ENCODE measurements at regions not wholly inside any gene's neighbourhood (a gene's known extent, or its start where the extent isn't known, plus 50 kb on each side); places are given as distances from the start of the nearest gene placed in this dataset.

DNA sequence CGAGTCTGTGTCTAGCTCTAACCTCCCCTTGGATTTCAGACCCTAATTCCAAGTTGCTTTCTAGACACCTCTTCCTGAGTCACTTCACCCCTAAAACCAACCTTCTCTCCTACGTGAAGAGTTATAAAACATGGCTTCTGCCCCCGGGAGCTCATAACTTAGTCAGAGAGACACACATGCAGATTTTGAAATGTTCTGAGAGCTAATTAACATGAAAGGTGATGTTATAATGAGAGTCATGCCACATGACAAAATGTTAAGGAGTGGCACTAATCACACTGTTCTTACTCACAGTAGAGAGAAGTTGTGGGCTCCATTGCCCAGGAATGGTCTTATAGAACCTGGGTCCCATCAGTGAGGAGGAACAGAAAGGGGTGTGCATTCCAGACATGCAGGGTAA, 117.1 kb downstream of the LRIG2 start:
- Histone ChIP-seq H3K4me1 (replicated peaks in 1 of 4; ENCODE audit: control insufficient read depth in 3 of 4, insufficient read depth in 4 of 4, low read length in 3 of 4) (no peaks in the 10 kb centered on the region), H3K9me3 (ENCODE audit: insufficient read depth in 2 of 2, low read depth in 1 of 2, low read length in 1 of 2) (no peaks in the 10 kb centered on the region), H2BK20ac (ENCODE audit: low read length) (no peak overlapping the region), H3K23ac (ENCODE audit: insufficient read length) (no peak overlapping the region), H2AFZ (ENCODE audit: low read length) (no peak overlapping the region), H3K36me3 (ENCODE audit: control insufficient read depth in 2 of 4, insufficient read depth in 4 of 4, low read length in 3 of 4) (no peaks in the 10 kb centered on the region), H4K8ac (ENCODE audit: extremely low read depth, insufficient read depth, low read length) (no peak overlapping the region), H3K23me2 (ENCODE audit: low read depth, low read length) (no peaks in the 10 kb centered on the region), H3K56ac (replicated peaks; ENCODE audit: insufficient read length, low read depth, low read length) (no peak overlapping the region), H2BK120ac (replicated peaks; ENCODE audit: low read depth, low read length) (no peak overlapping the region), H3K9ac (replicated peaks in 1 of 4; ENCODE audit: extremely low read depth in 1 of 4, low read depth in 3 of 4, low read length in 3 of 4) (no peak overlapping the region), H3K14ac (ENCODE audit: insufficient read length) (no peak overlapping the region), H4K5ac (ENCODE audit: insufficient read length, low read depth, low read length) (no peak overlapping the region), H2AK5ac (ENCODE audit: low read depth, low read length) (no peak overlapping the region), H3K4ac (replicated peaks; ENCODE audit: insufficient read length, low read depth, low read length) (no peak overlapping the region), H2BK15ac (ENCODE audit: low read length) (no peak overlapping the region), H2BK12ac (ENCODE audit: low read depth, low read length) (no peak overlapping the region), H4K20me1 (replicated peaks in 1 of 2; ENCODE audit: control insufficient read depth in 1 of 2, insufficient read depth in 2 of 2, low read length in 2 of 2) (no peaks in the 10 kb centered on the region), H3K18ac (ENCODE audit: extremely low read depth, low read length) (no peak overlapping the region), H3K27ac (ENCODE audit: low read depth, low read length) (no peak overlapping the region), H3K79me2 (ENCODE audit: control insufficient read depth in 1 of 2, insufficient read depth in 2 of 2, low read length in 2 of 2) (no peaks in the 10 kb centered on the region), H2BK5ac (ENCODE audit: low read depth, low read length) (no peak overlapping the region), H3K4me2 (ENCODE audit: insufficient read depth in 1 of 2, low read depth in 2 of 2, low read length in 2 of 2) (no peak overlapping the region), H4K91ac (replicated peaks; ENCODE audit: insufficient read length, low read length) (no peak overlapping the region), H3K79me1 (ENCODE audit: low read depth, low read length) (no peaks in the 10 kb centered on the region), H3K4me3 (ENCODE audit: extremely low read depth in 1 of 4, insufficient read depth in 2 of 4, low read depth in 3 of 4, low read length in 4 of 4) (no peak overlapping the region), H3K27me3 (replicated peaks in 1 of 4; ENCODE audit: control insufficient read depth in 3 of 4, extremely low read depth in 1 of 4, insufficient read depth in 3 of 4, low read length in 3 of 4) (no peaks in the 10 kb centered on the region)
- POLR2A ChIA-PET (ENCODE audit: partially characterized antibody) = interaction anchor here (0.6 kb wide), 1 partner anchor 509 kb away, joined by 3 read pairs; no protein-coding TSS in a partner anchor
- no peak for DNase-seq (ENCODE audit: low read depth in 1 of 2, low spot score in 2 of 2)
- FAIRE-seq = no peak
- CTCF ChIA-PET (ENCODE audit: partially characterized antibody) = interaction anchor here (1.0 kb wide), 1 partner anchor 30 kb away, joined by 3 read pairs; no protein-coding TSS in a partner anchor
- whole genome bisulfite sequencing, 2 experiments (ENCODE audit: extremely low coverage in 1 of 2, insufficient coverage in 1 of 2, insufficient read length in 1 of 2, insufficient replicate concordance in 2 of 2, low coverage in 1 of 2, low lambda C conversion rate in 2 of 2, missing lambda C conversion rate in 1 of 2) = 98% methylated on average over 3 of the region's 3 CpGs; no CpG with 5 or more reads in 1 of the 2 experiments
- TF ChIP-seq EP300 (IDR thresholded peaks at IDR 0.05; ENCODE audit: borderline replicate concordance in 1 of 2, low read depth in 2 of 2, low read length in 2 of 2) (no peak), SUZ12 (IDR thresholded peaks at IDR 0.05; ENCODE audit: low read length) (no peak), CHD2 (IDR thresholded peaks at IDR 0.05; ENCODE audit: low read length) (no peak), CREB1 (IDR thresholded peaks at IDR 0.05) (no peak), SIRT6 (IDR thresholded peaks at IDR 0.05; ENCODE audit: low read length) (no peak), SAP30 (IDR thresholded peaks at IDR 0.05; ENCODE audit: insufficient read depth, insufficient replicate concordance, low read length) (no peak), SP4 (IDR thresholded peaks at IDR 0.05; ENCODE audit: low read length) (no peak), FOSL1 (IDR thresholded peaks at IDR 0.05; ENCODE audit: insufficient read depth, low read depth, low read length) (no peak)

Data from H1 (cell line).